ENCODE measurements at regions not wholly inside any gene's neighbourhood (a gene's known extent, or its start where the extent isn't known, plus 50 kb on each side); places are given as distances from the start of the nearest gene placed in this dataset.

DNA sequence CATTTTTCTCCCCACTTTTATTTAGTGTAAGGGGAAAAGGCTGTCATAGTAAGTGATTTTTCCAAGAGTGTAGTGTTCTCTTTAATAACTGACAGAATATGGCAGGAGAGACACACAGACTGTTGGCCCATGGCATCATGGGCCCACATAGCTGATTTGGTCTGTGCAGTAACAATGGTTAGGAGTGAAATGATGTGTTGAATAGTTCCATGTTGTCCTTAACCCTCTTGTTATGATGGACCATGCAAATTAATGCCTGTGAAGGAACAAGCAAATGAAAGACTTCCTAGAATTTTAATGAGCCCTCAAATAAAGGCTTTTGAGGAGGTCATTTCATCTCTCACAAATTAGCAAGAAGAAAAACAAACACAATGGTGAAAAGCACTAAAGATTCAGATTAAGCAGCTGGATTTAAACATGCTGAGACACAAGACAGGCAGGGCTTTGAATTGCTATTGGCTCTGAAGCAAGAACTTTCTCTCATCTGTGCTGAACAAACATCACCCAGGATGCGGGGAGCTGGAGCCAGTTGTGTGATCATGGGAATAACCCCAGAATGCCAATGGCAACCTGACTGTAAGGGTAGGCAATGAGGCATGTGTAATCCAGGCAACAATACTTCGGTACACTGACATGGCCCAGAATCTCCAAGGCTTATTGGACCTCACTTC lies 136.7 kb upstream of the VEPH1 start:
- no peaks in the 10 kb centered on the region; the same call in 1 of the 2 replicates for H3K27me3 Mint-ChIP-seq (ENCODE audit: low read depth)
- H3K9me3 ChIP-seq (ENCODE audit: control insufficient read depth, low read depth, low read length): no peaks in the 10 kb centered on the region
- DNase-seq: no peak
- no peak overlapping the region for H3K4me3 Mint-ChIP-seq
- no peak overlapping the region for H3K14ac ChIP-seq (ENCODE audit: insufficient read depth, low read length)
- peaks cover 6 to 18% of the 10 kb centered on the region in 2 experiments; a peak in 4 of 5 replicates for H3K9me3 Mint-ChIP-seq
- H3K4me2 ChIP-seq (ENCODE audit: insufficient read depth, insufficient read length, low read length): no peak overlapping the region
- H3K4ac ChIP-seq (ENCODE audit: low read depth, low read length): no peak overlapping the region
- no peaks in the 10 kb centered on the region for H3K4me1 Mint-ChIP-seq
- H3K79me2 ChIP-seq (ENCODE audit: insufficient read depth, low read length): no peaks in the 10 kb centered on the region
- no peak overlapping the region for H2BK12ac ChIP-seq (ENCODE audit: insufficient read length, low read depth, low read length)
- no peak overlapping the region for H3K56ac ChIP-seq (ENCODE audit: insufficient read length, low read depth, low read length)
- no peak overlapping the region for H2BK20ac ChIP-seq (ENCODE audit: low read depth, low read length, poor library complexity, severe bottlenecking)
- WGBS (ENCODE audit: extremely low coverage, insufficient read length, low lambda C conversion rate): no CpG with 5 or more reads among the region's 2 CpGs
- H2BK15ac ChIP-seq (ENCODE audit: low read depth, low read length): no peak overlapping the region
- H3K23me2 ChIP-seq (ENCODE audit: insufficient read length, low read depth, low read length, poor library complexity, severe bottlenecking): no peaks in the 10 kb centered on the region
- no peak overlapping the region for H3K27ac Mint-ChIP-seq
- H3K4me1 ChIP-seq (ENCODE audit: insufficient read depth, low read length): no peaks in the 10 kb centered on the region
- no peak overlapping the region for H3K18ac ChIP-seq (ENCODE audit: insufficient read length, low read depth, low read length)
- TF ChIP-seq, protein P1, sequence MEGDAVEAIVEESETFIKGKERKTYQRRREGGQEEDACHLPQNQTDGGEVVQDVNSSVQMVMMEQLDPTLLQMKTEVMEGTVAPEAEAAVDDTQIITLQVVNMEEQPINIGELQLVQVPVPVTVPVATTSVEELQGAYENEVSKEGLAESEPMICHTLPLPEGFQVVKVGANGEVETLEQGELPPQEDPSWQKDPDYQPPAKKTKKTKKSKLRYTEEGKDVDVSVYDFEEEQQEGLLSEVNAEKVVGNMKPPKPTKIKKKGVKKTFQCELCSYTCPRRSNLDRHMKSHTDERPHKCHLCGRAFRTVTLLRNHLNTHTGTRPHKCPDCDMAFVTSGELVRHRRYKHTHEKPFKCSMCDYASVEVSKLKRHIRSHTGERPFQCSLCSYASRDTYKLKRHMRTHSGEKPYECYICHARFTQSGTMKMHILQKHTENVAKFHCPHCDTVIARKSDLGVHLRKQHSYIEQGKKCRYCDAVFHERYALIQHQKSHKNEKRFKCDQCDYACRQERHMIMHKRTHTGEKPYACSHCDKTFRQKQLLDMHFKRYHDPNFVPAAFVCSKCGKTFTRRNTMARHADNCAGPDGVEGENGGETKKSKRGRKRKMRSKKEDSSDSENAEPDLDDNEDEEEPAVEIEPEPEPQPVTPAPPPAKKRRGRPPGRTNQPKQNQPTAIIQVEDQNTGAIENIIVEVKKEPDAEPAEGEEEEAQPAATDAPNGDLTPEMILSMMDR (conservative IDR thresholded peaks at IDR 0.05): no peak
- no peak overlapping the region for H3K23ac ChIP-seq (ENCODE audit: insufficient read length, low read depth, low read length)
- H3K27me3 ChIP-seq (ENCODE audit: insufficient read depth, low read length): no peaks in the 10 kb centered on the region
- H3K36me3 Mint-ChIP-seq (ENCODE audit: insufficient read depth in 1 of 3, low read depth in 3 of 3): peaks cover 0 to 8% (median 0%) of the 10 kb centered on the region in 3 experiments; a peak in 3 of 7 replicates
- no peaks in the 10 kb centered on the region for H3K79me1 ChIP-seq (ENCODE audit: insufficient read depth, low read depth, low read length, poor library complexity, severe bottlenecking)
- no peak overlapping the region for H4K8ac ChIP-seq (replicated peaks; ENCODE audit: insufficient read length, low read depth, low read length)
- H4K5ac ChIP-seq (ENCODE audit: insufficient read length, low read depth, low read length): no peak overlapping the region
- H2BK5ac ChIP-seq (ENCODE audit: insufficient read length, low read length): no peak overlapping the region
- H3T11ph ChIP-seq (ENCODE audit: low read length): no peak overlapping the region
- H3K27ac ChIP-seq (ENCODE audit: insufficient read length, low read depth, low read length): no peak overlapping the region
- H4K91ac ChIP-seq (ENCODE audit: insufficient read length, low read depth, low read length): no peak overlapping the region
- H2AFZ ChIP-seq (ENCODE audit: low read length): no peak overlapping the region
- no peak overlapping the region for H3K9ac ChIP-seq (ENCODE audit: extremely low read depth, insufficient read length, low read length)
- no peak overlapping the region for H2BK120ac ChIP-seq (ENCODE audit: low read depth, low read length, poor library complexity, severe bottlenecking)
- H2AK5ac ChIP-seq (ENCODE audit: insufficient read length, low read length): no peak overlapping the region
- H4K20me1 ChIP-seq (ENCODE audit: control insufficient read depth, insufficient read depth, insufficient read length): no peaks in the 10 kb centered on the region

Data from H9 (cell line).